ENCODE measurements at regions not wholly inside any gene's neighbourhood (a gene's known extent, or its start where the extent isn't known, plus 50 kb on each side); places are given as distances from the start of the nearest gene placed in this dataset.
"Not testable (repeated sequence)": the region's sequence is repeated elsewhere in the genome, so short reads cannot be mapped to it uniquely, and the experiment has no call there.

- no peak for FAIRE-seq
These were observed 166.8 kb upstream of the HCCS start for GRCh38 chrX:10944136-10944885.

GRCh38 chrX:10945498-10945897 is 165.6 kb upstream of the HCCS start:
- DNase-seq (ENCODE audit: low spot score) (no peak), FAIRE-seq (no peak)

More at GRCh38 chrX:10944136-10944885, 166.8 kb upstream of the HCCS start:
- DNase-seq (ENCODE audit: low spot score), result no peak

GRCh38 chrX:10949541-10949940 is 161.6 kb upstream of the HCCS start:
- FAIRE-seq (no peak), DNase-seq (ENCODE audit: low spot score) (no peak)

- DNase-seq (ENCODE audit: low spot score), result no peak
- FAIRE-seq, result no peak
These were observed 158.5 kb upstream of the HCCS start for GRCh38 chrX:10952619-10953018.

GRCh38 chrX:10965174-10965798 is 145.8 kb upstream of the HCCS start:
- FAIRE-seq, result no peak
- DNase-seq (ENCODE audit: low spot score), result no peak

- FAIRE-seq (no peak), DNase-seq (ENCODE audit: low spot score) (no peak)
These were observed 145.1 kb upstream of the HCCS start for GRCh38 chrX:10966057-10966456.

- FAIRE-seq (no peak), DNase-seq (ENCODE audit: low spot score) (no peak)
These were observed 140.0 kb upstream of the HCCS start for GRCh38 chrX:10971176-10971575.

GRCh38 chrX:10971759-10972158 is 139.4 kb upstream of the HCCS start:
- DNase-seq (ENCODE audit: low spot score) (no peak), FAIRE-seq (peak; percentile 43)

GRCh38 chrX:10972706-10973105 is 138.4 kb upstream of the HCCS start:
- DNase-seq (ENCODE audit: low spot score) (no peak), FAIRE-seq (no peak)

- DNase-seq (ENCODE audit: low spot score), result no peak
- no peak for FAIRE-seq
These were observed 136.2 kb upstream of the HCCS start for GRCh38 chrX:10974920-10975319.

- peak; percentile 11 for DNase-seq (ENCODE audit: low spot score)
These were observed 131.2 kb upstream of the HCCS start for GRCh38 chrX:10979956-10980355.

GRCh38 chrX:10981506-10981905 is 129.6 kb upstream of the HCCS start:
- no peak for FAIRE-seq
- DNase-seq (ENCODE audit: low spot score), result no peak

More at GRCh38 chrX:10979956-10980355, 131.2 kb upstream of the HCCS start:
- no peak for FAIRE-seq

GRCh38 chrX:10983526-10983925 is 127.6 kb upstream of the HCCS start:
- DNase-seq (ENCODE audit: low spot score) (no peak), FAIRE-seq (no peak)

GRCh38 chrX:10984213-10984612 is 126.9 kb upstream of the HCCS start:
- no peak for FAIRE-seq

GRCh38 chrX:10986616-10987015 is 124.5 kb upstream of the HCCS start:
- DNase-seq (ENCODE audit: low spot score), result no peak
- FAIRE-seq, result no peak

More at GRCh38 chrX:10984213-10984612, 126.9 kb upstream of the HCCS start:
- DNase-seq (ENCODE audit: low spot score), result no peak

GRCh38 chrX:10988653-10989052 is 122.5 kb upstream of the HCCS start:
- FAIRE-seq, result no peak
- no peak for DNase-seq (ENCODE audit: low spot score)

- peak; percentile 8 for DNase-seq (ENCODE audit: low spot score)
- no peak for FAIRE-seq
These were observed 121.7 kb upstream of the HCCS start for GRCh38 chrX:10989386-10989785.

- DNase-seq (ENCODE audit: low spot score) (no peak), FAIRE-seq (no peak)
These were observed 120.7 kb upstream of the HCCS start for GRCh38 chrX:10990418-10990817.

GRCh38 chrX:10990976-10991375 is 120.2 kb upstream of the HCCS start:
- DNase-seq (ENCODE audit: low spot score) (no peak), FAIRE-seq (no peak)

GRCh38 chrX:10992110-10992509 is 119.0 kb upstream of the HCCS start:
- DNase-seq (ENCODE audit: low spot score) (no peak), FAIRE-seq (no peak)

- not testable (repeated sequence) for DNase-seq (ENCODE audit: low spot score); FAIRE-seq
These were observed 104.1 kb upstream of the HCCS start for GRCh38 chrX:11007076-11007475.

GRCh38 chrX:11010476-11010875 is 100.7 kb upstream of the HCCS start:
- DNase-seq (ENCODE audit: low spot score) (no peak), FAIRE-seq (no peak)

GRCh38 chrX:11016728-11017127 is 94.4 kb upstream of the HCCS start:
- DNase-seq (ENCODE audit: low spot score), result no peak
- FAIRE-seq, result no peak

Measured in RCC 7860 (cell line).